ENCODE measurements at regions not wholly inside any gene's neighbourhood (a gene's known extent, or its start where the extent isn't known, plus 50 kb on each side); places are given as distances from the start of the nearest gene placed in this dataset.

- TF ChIP-seq EZH2 (IDR thresholded peaks at IDR 0.05; ENCODE audit: insufficient read depth, poor library complexity, severe bottlenecking) (no peak), EZH2phosphoT487 (IDR thresholded peaks at IDR 0.05; ENCODE audit: insufficient read depth, low read depth) (no peak)
Measured at GRCh38 chr4:164134388-164134787, 619.5 kb upstream of the SMIM31 start.

All from GM23248 (cell line).